Trophoblast cell (in vitro differentiated cells and primary cell): ENCODE measurements at regions not wholly inside any gene's neighbourhood (a gene's known extent, or its start where the extent isn't known, plus 50 kb on each side); places are given as distances from the start of the nearest gene placed in this dataset.

ENCODE experiments used
- DNase-seq, 2 donors: peaks; one replicate each; pipeline ENCODE4 v3.0.0-alpha.2; 2016
- H2AFZ ChIP-seq: 2 replicates; pipeline ENCODE4 v1.6.1; 2013; ENCODE audit warnings: low read length, moderate library complexity, mild to moderate bottlenecking; ENCODE audit not compliant: insufficient read depth, poor library complexity
- H2AK5ac ChIP-seq: 2 replicates; pipeline ENCODE4 v1.6.1; 2013; ENCODE audit warnings: mild to moderate bottlenecking, low read length
- H2BK120ac ChIP-seq: 2 replicates; pipeline ENCODE4 v1.6.1; 2013; ENCODE audit warnings: low read length, mild to moderate bottlenecking, moderate library complexity; ENCODE audit not compliant: insufficient read depth, poor library complexity
- H2BK12ac ChIP-seq: 2 replicates; pipeline ENCODE4 v1.6.1; 2013; ENCODE audit warnings: mild to moderate bottlenecking, low read length, moderate library complexity
- H2BK5ac ChIP-seq: 2 replicates; pipeline ENCODE4 v1.6.1; 2013; ENCODE audit warnings: low read length, low read depth, moderate library complexity, mild to moderate bottlenecking; ENCODE audit not compliant: poor library complexity
- H3K14ac ChIP-seq: 2 replicates; pipeline ENCODE4 v1.6.1; 2013; ENCODE audit warnings: mild to moderate bottlenecking, low read length
- H3K18ac ChIP-seq: 2 replicates; pipeline ENCODE4 v1.6.1; 2013; ENCODE audit warnings: mild to moderate bottlenecking, low read length
- H3K23ac ChIP-seq: 2 replicates; pipeline ENCODE4 v1.6.1; 2013; ENCODE audit warnings: low read length
- H3K27ac ChIP-seq: 2 replicates; pipeline ENCODE4 v1.5.1; 2013; ENCODE audit warnings: low read depth, mild to moderate bottlenecking, inconsistent platforms, low read length, moderate library complexity
- H3K27me3 ChIP-seq: 2 replicates; pipeline ENCODE4 v1.6.1; 2013; ENCODE audit warnings: inconsistent platforms, mild to moderate bottlenecking, low read length, moderate library complexity; ENCODE audit not compliant: insufficient read depth
- H3K36me3 ChIP-seq, 2 experiments: 1 replicate in 1 of 2; 2 replicates in 1 of 2; pipeline ENCODE4 v1.6.1; 2013; ENCODE audit warnings: low read length in 2 of 2, mild to moderate bottlenecking in 2 of 2, moderate library complexity in 1 of 2; ENCODE audit not compliant: insufficient read depth in 2 of 2, control insufficient read depth in 1 of 2
- H3K4ac ChIP-seq: 2 replicates; pipeline ENCODE4 v1.6.1; 2013; ENCODE audit warnings: low read depth, mild to moderate bottlenecking, low read length, moderate library complexity
- H3K4me1 ChIP-seq, 2 experiments: 1 replicate in 1 of 2; 2 replicates in 1 of 2; pipeline ENCODE4 v1.6.1; 2013; ENCODE audit warnings: low read length in 2 of 2, mild to moderate bottlenecking in 2 of 2, moderate library complexity in 1 of 2; ENCODE audit not compliant: insufficient read depth in 2 of 2, control insufficient read depth in 1 of 2
- H3K4me2 ChIP-seq: 2 replicates; pipeline ENCODE4 v1.6.1; 2013; ENCODE audit warnings: inconsistent platforms, mild to moderate bottlenecking, low read length, moderate library complexity
- H3K4me3 ChIP-seq: 2 replicates; pipeline ENCODE4 v1.5.1; 2013; ENCODE audit warnings: mild to moderate bottlenecking, low read depth, low read length, inconsistent platforms
- H3K79me1 ChIP-seq: one replicate; pipeline ENCODE4 v1.6.1; 2013; ENCODE audit warnings: low read length
- H3K79me2 ChIP-seq: 2 replicates; pipeline ENCODE4 v1.6.1; 2013; ENCODE audit warnings: low read length, mild to moderate bottlenecking; ENCODE audit not compliant: control insufficient read depth, insufficient read depth, poor library complexity
- H3K9ac ChIP-seq: 2 replicates; pipeline ENCODE4 v1.6.1; 2013; ENCODE audit warnings: mild to moderate bottlenecking, low read length
- H3K9me3 ChIP-seq: 2 replicates; pipeline ENCODE4 v1.6.1; 2013; ENCODE audit warnings: low read depth, mild to moderate bottlenecking, control low read depth, inconsistent platforms, low read length; ENCODE audit not compliant: insufficient read depth
- H4K12ac ChIP-seq: 2 replicates; pipeline ENCODE4 v1.6.1; 2013; ENCODE audit warnings: low read depth, mild to moderate bottlenecking, low read length, moderate library complexity
- H4K8ac ChIP-seq: 2 replicates; pipeline ENCODE4 v1.6.1; 2013; ENCODE audit warnings: low read depth, mild to moderate bottlenecking, low read length, moderate library complexity
- H4K91ac ChIP-seq: one replicate; pipeline ENCODE4 v1.6.1; 2013; ENCODE audit warnings: low read depth, mild to moderate bottlenecking, low read length, moderate library complexity
- WGBS: extraction: QIAGEN DNeasy Blood & Tissue Kit; methylation state at CpG from one replicate; pipeline ENCODE4 v1.1.7; 2013; ENCODE audit warnings: missing lambda C conversion rate; ENCODE audit not compliant: insufficient read length, insufficient coverage; ENCODE audit errors: extremely low coverage; 5-methylcytosine and 5-hydroxymethylcytosine counted together

- Histone ChIP-seq H2BK120ac (no peak overlapping the region), H3K27ac (no peak overlapping the region), H2AFZ (no peak overlapping the region), H3K4me2 (no peak overlapping the region), H3K9me3 (no peaks in the 10 kb centered on the region), H2BK12ac (no peak overlapping the region), H3K79me1 (no peaks in the 10 kb centered on the region), H4K8ac (no peak overlapping the region), H3K4ac (no peak overlapping the region), H3K4me1 (no peaks in the 10 kb centered on the region), H3K23ac (no peak overlapping the region), H3K27me3 (no peaks in the 10 kb centered on the region), H3K14ac (no peak overlapping the region), H2AK5ac (no peak overlapping the region), H3K36me3 (no peaks in the 10 kb centered on the region), H3K9ac (no peak overlapping the region), H2BK5ac (no peak overlapping the region), H4K91ac (no peak overlapping the region), H3K18ac (no peak overlapping the region), H3K79me2 (no peaks in the 10 kb centered on the region), H4K12ac (no peak overlapping the region), H3K4me3 (no peak overlapping the region)
- no peak for DNase-seq
- WGBS, result no CpG with 5 or more reads among the region's 1 CpG
Measured at GRCh38 chr6:23465912-23466311, 660.1 kb upstream of the NRSN1 start.

- Histone ChIP-seq H4K12ac (no peak overlapping the region), H3K9me3 (no peaks in the 10 kb centered on the region), H2AFZ (no peak overlapping the region), H4K91ac (no peak overlapping the region), H3K9ac (no peak overlapping the region), H4K8ac (no peak overlapping the region), H3K79me2 (no peaks in the 10 kb centered on the region), H2BK12ac (no peak overlapping the region), H3K4me2 (no peak overlapping the region), H3K27ac (no peak overlapping the region), H3K79me1 (no peaks in the 10 kb centered on the region), H2AK5ac (no peak overlapping the region), H2BK5ac (no peak overlapping the region), H3K14ac (no peak overlapping the region), H3K23ac (no peak overlapping the region), H3K4me1 (no peaks in the 10 kb centered on the region), H3K4ac (no peak overlapping the region), H3K4me3 (no peak overlapping the region), H2BK120ac (no peak overlapping the region), H3K18ac (no peak overlapping the region), H3K27me3 (no peaks in the 10 kb centered on the region), H3K36me3 (no peaks in the 10 kb centered on the region)
- DNase-seq, result no peak
- WGBS, result no CpG with 5 or more reads among the region's 3 CpGs
Measured at GRCh38 chr6:23477586-23477985, 648.4 kb upstream of the NRSN1 start.

GRCh38 chr6:23478312-23478711, 647.7 kb upstream of the NRSN1 start:
- Histone ChIP-seq H2AFZ (no peak overlapping the region), H3K79me2 (no peaks in the 10 kb centered on the region), H2BK120ac (no peak overlapping the region), H3K27ac (no peak overlapping the region), H3K14ac (no peak overlapping the region), H2BK12ac (no peak overlapping the region), H3K4me3 (no peak overlapping the region), H4K91ac (no peak overlapping the region), H3K9ac (no peak overlapping the region), H3K79me1 (no peaks in the 10 kb centered on the region), H4K8ac (no peak overlapping the region), H3K4me1 (no peaks in the 10 kb centered on the region), H3K9me3 (no peaks in the 10 kb centered on the region), H3K18ac (no peak overlapping the region), H2AK5ac (no peak overlapping the region), H4K12ac (no peak overlapping the region), H2BK5ac (no peak overlapping the region), H3K4ac (no peak overlapping the region), H3K36me3 (no peaks in the 10 kb centered on the region), H3K4me2 (no peak overlapping the region), H3K27me3 (no peaks in the 10 kb centered on the region), H3K23ac (no peak overlapping the region)
- DNase-seq, result no peak
- WGBS, result no CpG with 5 or more reads among the region's 2 CpGs

- Histone ChIP-seq H3K9ac (no peak overlapping the region), H4K8ac (no peak overlapping the region), H3K4me1 (no peaks in the 10 kb centered on the region), H2BK12ac (no peak overlapping the region), H3K27me3 (no peaks in the 10 kb centered on the region), H3K18ac (no peak overlapping the region), H4K91ac (no peak overlapping the region), H2AFZ (no peak overlapping the region), H3K79me1 (no peaks in the 10 kb centered on the region), H3K4ac (no peak overlapping the region), H3K4me3 (no peak overlapping the region), H4K12ac (no peak overlapping the region), H3K4me2 (no peak overlapping the region), H2AK5ac (no peak overlapping the region), H3K36me3 (no peaks in the 10 kb centered on the region), H2BK5ac (no peak overlapping the region), H3K23ac (no peak overlapping the region), H3K14ac (no peak overlapping the region), H3K9me3 (no peaks in the 10 kb centered on the region), H3K27ac (no peak overlapping the region), H3K79me2 (no peaks in the 10 kb centered on the region), H2BK120ac (no peak overlapping the region)
- DNase-seq, result no peak
Measured at GRCh38 chr6:23483896-23484295, 642.1 kb upstream of the NRSN1 start.

GRCh38 chr6:23494367-23494766, 631.6 kb upstream of the NRSN1 start:
- no peak overlapping the region for H3K4me2 ChIP-seq
- H3K14ac ChIP-seq, result no peak overlapping the region
- H4K12ac ChIP-seq, result no peak overlapping the region
- H3K9ac ChIP-seq, result no peak overlapping the region
- H2AK5ac ChIP-seq, result no peak overlapping the region
- no peak overlapping the region for H3K27ac ChIP-seq
- no peaks in the 10 kb centered on the region for H3K9me3 ChIP-seq
- no peak overlapping the region for H2BK12ac ChIP-seq
- H3K4me1 ChIP-seq, result no peaks in the 10 kb centered on the region
- no peak overlapping the region for H3K4me3 ChIP-seq
- H2BK120ac ChIP-seq, result no peak overlapping the region
- no peak overlapping the region for H3K4ac ChIP-seq
- H2AFZ ChIP-seq, result no peak overlapping the region
- DNase-seq, result no peak
- H3K79me2 ChIP-seq, result no peaks in the 10 kb centered on the region
- no peak overlapping the region for H3K23ac ChIP-seq
- H3K18ac ChIP-seq, result no peak overlapping the region
- no peaks in the 10 kb centered on the region for H3K36me3 ChIP-seq
- no CpG with 5 or more reads among the region's 4 CpGs for WGBS
- no peaks in the 10 kb centered on the region for H3K79me1 ChIP-seq
- H3K27me3 ChIP-seq, result no peaks in the 10 kb centered on the region
- no peak overlapping the region for H4K8ac ChIP-seq
- no peak overlapping the region for H2BK5ac ChIP-seq
- no peak overlapping the region for H4K91ac ChIP-seq
